H9 (cell line): ENCODE measurements at regions not wholly inside any gene's neighbourhood (a gene's known extent, or its start where the extent isn't known, plus 50 kb on each side); places are given as distances from the start of the nearest gene placed in this dataset.

Source experiments
- DNase-seq: peaks from one replicate; pipeline ENCODE4 v3.0.0-alpha.2; 2017
- H2AFZ ChIP-seq: one replicate; pipeline ENCODE4 v1.6.1; 2013; ENCODE audit warnings: mild to moderate bottlenecking, low read length, control low read depth, moderate library complexity
- H2AK5ac ChIP-seq: 2 replicates; pipeline ENCODE4 v1.6.1; 2013; ENCODE audit warnings: low read length, control low read depth, mixed read lengths; ENCODE audit not compliant: insufficient read length
- H2BK120ac ChIP-seq: one replicate; pipeline ENCODE4 v1.6.1; 2013; ENCODE audit warnings: low read depth, mild to moderate bottlenecking, low read length, control low read depth, inconsistent platforms; ENCODE audit not compliant: poor library complexity, severe bottlenecking
- H2BK12ac ChIP-seq: 2 replicates; pipeline ENCODE4 v1.6.1; 2013; ENCODE audit warnings: low read length, control low read depth, mixed read lengths, low read depth; ENCODE audit not compliant: insufficient read length
- H2BK15ac ChIP-seq: 2 replicates; pipeline ENCODE4 v1.6.1; 2013; ENCODE audit warnings: low read depth, low read length, control low read depth
- H2BK20ac ChIP-seq: one replicate; pipeline ENCODE4 v1.6.1; 2013; ENCODE audit warnings: low read depth, mild to moderate bottlenecking, low read length, control low read depth, inconsistent platforms; ENCODE audit not compliant: poor library complexity, severe bottlenecking
- H2BK5ac ChIP-seq: 2 replicates; pipeline ENCODE4 v1.6.1; 2013; ENCODE audit warnings: low read length, control low read depth, mixed read lengths; ENCODE audit not compliant: insufficient read length
- H3K14ac ChIP-seq: 2 replicates; pipeline ENCODE4 v1.6.1; 2013; ENCODE audit warnings: low read length, control low read depth; ENCODE audit not compliant: insufficient read depth
- H3K18ac ChIP-seq: 2 replicates; pipeline ENCODE4 v1.6.1; 2013; ENCODE audit warnings: low read depth, mild to moderate bottlenecking, mixed read lengths, low read length, control low read depth; ENCODE audit not compliant: insufficient read length
- H3K23ac ChIP-seq: 2 replicates; pipeline ENCODE4 v1.6.1; 2013; ENCODE audit warnings: low read length, control low read depth, mixed read lengths, low read depth; ENCODE audit not compliant: insufficient read length
- H3K23me2 ChIP-seq: 2 replicates; pipeline ENCODE4 v1.6.1; 2013; ENCODE audit warnings: low read depth, mild to moderate bottlenecking, mixed read lengths, low read length, control low read depth; ENCODE audit not compliant: insufficient read length, poor library complexity, severe bottlenecking
- H3K27ac ChIP-seq: 2 replicates; pipeline ENCODE4 v1.5.1; 2013; ENCODE audit warnings: low read length, control low read depth, mixed read lengths, low read depth; ENCODE audit not compliant: insufficient read length
- H3K27me3 ChIP-seq: 2 replicates; pipeline ENCODE4 v1.6.1; 2013; ENCODE audit warnings: low read length, control low read depth, inconsistent platforms; ENCODE audit not compliant: insufficient read depth
- H3K4ac ChIP-seq: 2 replicates; pipeline ENCODE4 v1.6.1; 2013; ENCODE audit warnings: low read depth, mild to moderate bottlenecking, control low read depth, inconsistent platforms, low read length, moderate library complexity
- H3K4me1 ChIP-seq: 2 replicates; pipeline ENCODE4 v1.6.1; 2013; ENCODE audit warnings: low read length, control low read depth, inconsistent platforms; ENCODE audit not compliant: insufficient read depth
- H3K4me2 ChIP-seq: 2 replicates; pipeline ENCODE4 v1.6.1; 2013; ENCODE audit warnings: low read length, control low read depth, mixed read lengths; ENCODE audit not compliant: insufficient read length, insufficient read depth
- H3K56ac ChIP-seq: 2 replicates; pipeline ENCODE4 v1.6.1; 2013; ENCODE audit warnings: low read depth, mild to moderate bottlenecking, mixed read lengths, low read length, control low read depth; ENCODE audit not compliant: insufficient read length
- H3K79me1 ChIP-seq: 2 replicates; pipeline ENCODE4 v1.6.1; 2013; ENCODE audit warnings: low read depth, mild to moderate bottlenecking, moderate library complexity, low read length, control low read depth, inconsistent platforms; ENCODE audit not compliant: insufficient read depth, poor library complexity, severe bottlenecking
- H3K79me2 ChIP-seq: 2 replicates; pipeline ENCODE4 v1.6.1; 2013; ENCODE audit warnings: low read length, control low read depth, inconsistent platforms; ENCODE audit not compliant: insufficient read depth
- H3K9ac ChIP-seq: 2 replicates; pipeline ENCODE4 v1.6.1; 2013; ENCODE audit warnings: low read length, control low read depth, mixed read lengths; ENCODE audit not compliant: insufficient read length; ENCODE audit errors: extremely low read depth
- H3K9me3 ChIP-seq: one replicate; pipeline ENCODE4 v1.6.1; 2013; ENCODE audit warnings: low read depth, low read length, inconsistent platforms; ENCODE audit not compliant: control insufficient read depth
- H3T11ph ChIP-seq: one replicate; pipeline ENCODE4 v1.6.1; 2013; ENCODE audit warnings: mild to moderate bottlenecking, low read length, control low read depth, inconsistent platforms
- H4K20me1 ChIP-seq: one replicate; pipeline ENCODE4 v1.6.1; 2013; ENCODE audit not compliant: control insufficient read depth, insufficient read length, insufficient read depth
- H4K5ac ChIP-seq: 2 replicates; pipeline ENCODE4 v1.6.1; 2013; ENCODE audit warnings: low read depth, mild to moderate bottlenecking, mixed read lengths, low read length, control low read depth; ENCODE audit not compliant: insufficient read length
- H4K8ac ChIP-seq: replicated peaks from 2 replicates; pipeline ENCODE4 v1.6.1; 2013; ENCODE audit warnings: low read length, control low read depth, mixed read lengths, low read depth; ENCODE audit not compliant: insufficient read length
- H4K91ac ChIP-seq: 2 replicates; pipeline ENCODE4 v1.6.1; 2013; ENCODE audit warnings: low read depth, mild to moderate bottlenecking, moderate library complexity, mixed read lengths, low read length, control low read depth; ENCODE audit not compliant: insufficient read length
- H3K27ac Mint-ChIP-seq, 3 experiments: 2 replicates in 2 of 3; 3 replicates in 1 of 3; pipeline ENCODE4 v1.8.0; 2020 to 2021; ENCODE audit warnings: mixed read lengths in 3 of 3, mild to moderate bottlenecking in 1 of 3, moderate library complexity in 1 of 3
- H3K27me3 Mint-ChIP-seq: 2 replicates; pipeline ENCODE4 v1.8.0; 2021; ENCODE audit warnings: low read depth, mild to moderate bottlenecking, moderate library complexity, mixed read lengths
- H3K36me3 Mint-ChIP-seq, 3 experiments: 2 replicates in 2 of 3; 3 replicates in 1 of 3; pipeline ENCODE4 v1.8.0; 2020 to 2021; ENCODE audit warnings: low read depth in 3 of 3, mixed read lengths in 3 of 3; ENCODE audit not compliant: insufficient read depth in 1 of 3
- H3K4me1 Mint-ChIP-seq, 2 experiments: 2 replicates each; pipeline ENCODE4 v1.8.0; 2020; ENCODE audit warnings: mixed read lengths in 2 of 2
- H3K4me3 Mint-ChIP-seq, 2 experiments: 2 replicates in 1 of 2; 3 replicates in 1 of 2; pipeline ENCODE4 v1.8.0; 2020 to 2021; ENCODE audit warnings: mild to moderate bottlenecking in 2 of 2, mixed read lengths in 2 of 2, moderate library complexity in 1 of 2
- H3K9me3 Mint-ChIP-seq, 2 experiments: 2 replicates in 1 of 2; 3 replicates in 1 of 2; pipeline ENCODE4 v1.8.0; 2020; ENCODE audit warnings: mild to moderate bottlenecking in 2 of 2, mixed read lengths in 2 of 2, moderate library complexity in 1 of 2
- CTCF ChIP-seq: fragments of 200-600 bp; sonication (generic); conservative IDR thresholded peaks from 3 replicates; pipeline ENCODE4 v1.8.0; 2021; ENCODE audit warnings: antibody characterized with exemption, mild to moderate bottlenecking
- WGBS: extraction: QIAGEN DNeasy Blood & Tissue Kit; methylation state at CpG from one replicate; pipeline ENCODE4 v1.1.7; 2013; ENCODE audit warnings: missing lambda C conversion rate, low lambda C conversion rate, mixed read lengths; ENCODE audit not compliant: insufficient read length; ENCODE audit errors: extremely low coverage; 5-methylcytosine and 5-hydroxymethylcytosine counted together

- H2BK120ac ChIP-seq: no peak overlapping the region
- Mint-ChIP-seq H3K4me3 (no peak overlapping the region), H3K27ac (no peak overlapping the region), H3K27me3 (no peaks in the 10 kb centered on the region), H3K36me3 (no peaks in the 10 kb centered on the region; a peak in 1 of 7 replicates), H3K9me3 (no peaks in the 10 kb centered on the region; a peak in 1 of 5 replicates), H3K4me1 (peaks cover 0 to 3% of the 10 kb centered on the region in 2 experiments; a peak in 1 of 4 replicates)
- no peak overlapping the region for H3T11ph ChIP-seq
- no peak overlapping the region for H3K27ac ChIP-seq
- H3K23ac ChIP-seq: no peak overlapping the region
- H4K8ac ChIP-seq: no peak overlapping the region
- H3K4me1 ChIP-seq: no peaks in the 10 kb centered on the region
- no peak overlapping the region for H3K56ac ChIP-seq
- TF ChIP-seq CTCF: no peak
- H2AFZ ChIP-seq: no peak overlapping the region
- H3K18ac ChIP-seq: no peak overlapping the region
- H3K4ac ChIP-seq: no peak overlapping the region
- no peak overlapping the region for H4K5ac ChIP-seq
- H3K14ac ChIP-seq: no peak overlapping the region
- H2BK5ac ChIP-seq: no peak overlapping the region
- H2BK12ac ChIP-seq: no peak overlapping the region
- H2BK20ac ChIP-seq: no peak overlapping the region
- no peaks in the 10 kb centered on the region for H3K27me3 ChIP-seq
- H2AK5ac ChIP-seq: no peak overlapping the region
- H3K23me2 ChIP-seq: no peaks in the 10 kb centered on the region
- no peak overlapping the region for H2BK15ac ChIP-seq
- no peaks in the 10 kb centered on the region for H3K79me2 ChIP-seq
- H4K20me1 ChIP-seq: no peaks in the 10 kb centered on the region
- DNase-seq: no peak
- no peak overlapping the region for H3K4me2 ChIP-seq
- no CpG with 5 or more reads among the region's 4 CpGs for WGBS
- no peak overlapping the region for H3K9ac ChIP-seq
- no peaks in the 10 kb centered on the region for H3K9me3 ChIP-seq
- no peak overlapping the region for H4K91ac ChIP-seq
- no peaks in the 10 kb centered on the region for H3K79me1 ChIP-seq
Observed at GRCh38 chr11:90556606-90557005, 333.8 kb upstream of the CHORDC1 start.
